Vagina (tissue), 2 donors: ENCODE measurements at regions not wholly inside any gene's neighbourhood (a gene's known extent, or its start where the extent isn't known, plus 50 kb on each side); places are given as distances from the start of the nearest gene placed in this dataset.

Experiments
- POLR2A ChIP-seq, 2 donors: fragments of 450-650 bp; IDR thresholded peaks; one replicate each; pipeline ENCODE4 v1.6.1; 2017; ENCODE audit warnings: antibody characterized with exemption in 2 of 2, mild to moderate bottlenecking in 2 of 2, moderate library complexity in 2 of 2
- POLR2AphosphoS5 ChIP-seq, 2 donors: sonication (generic); formaldehyde crosslinking; IDR thresholded peaks; one replicate each; pipeline ENCODE4 v1.9.0; 2017; ENCODE audit warnings: antibody characterized with exemption in 2 of 2, mild to moderate bottlenecking in 2 of 2, low read depth in 1 of 2; ENCODE audit not compliant: insufficient read depth in 1 of 2
- TF ChIP-seq, protein P1 (sequence below), 3 experiments: fragments of 450-650 bp in 2 of 3; fragments of 200-600 bp in 1 of 3; sonication (generic) in 1 of 3; IDR thresholded peaks; one replicate each; pipeline ENCODE4 v1.5.1; 2017 to 2019; ENCODE audit warnings: antibody characterized with exemption in 3 of 3, mild to moderate bottlenecking in 2 of 3, moderate library complexity in 2 of 3

GRCh38 chr12:131421509-131422186 lies 289.2 kb upstream of the SFSWAP start:
- TF ChIP-seq POLR2A (IDR thresholded peaks at IDR 0.05) (no peak), POLR2AphosphoS5 (IDR thresholded peaks at IDR 0.05; ENCODE audit: insufficient read depth in 1 of 2, low read depth in 1 of 2) (no peak)
- TF ChIP-seq, protein P1, sequence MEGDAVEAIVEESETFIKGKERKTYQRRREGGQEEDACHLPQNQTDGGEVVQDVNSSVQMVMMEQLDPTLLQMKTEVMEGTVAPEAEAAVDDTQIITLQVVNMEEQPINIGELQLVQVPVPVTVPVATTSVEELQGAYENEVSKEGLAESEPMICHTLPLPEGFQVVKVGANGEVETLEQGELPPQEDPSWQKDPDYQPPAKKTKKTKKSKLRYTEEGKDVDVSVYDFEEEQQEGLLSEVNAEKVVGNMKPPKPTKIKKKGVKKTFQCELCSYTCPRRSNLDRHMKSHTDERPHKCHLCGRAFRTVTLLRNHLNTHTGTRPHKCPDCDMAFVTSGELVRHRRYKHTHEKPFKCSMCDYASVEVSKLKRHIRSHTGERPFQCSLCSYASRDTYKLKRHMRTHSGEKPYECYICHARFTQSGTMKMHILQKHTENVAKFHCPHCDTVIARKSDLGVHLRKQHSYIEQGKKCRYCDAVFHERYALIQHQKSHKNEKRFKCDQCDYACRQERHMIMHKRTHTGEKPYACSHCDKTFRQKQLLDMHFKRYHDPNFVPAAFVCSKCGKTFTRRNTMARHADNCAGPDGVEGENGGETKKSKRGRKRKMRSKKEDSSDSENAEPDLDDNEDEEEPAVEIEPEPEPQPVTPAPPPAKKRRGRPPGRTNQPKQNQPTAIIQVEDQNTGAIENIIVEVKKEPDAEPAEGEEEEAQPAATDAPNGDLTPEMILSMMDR (IDR thresholded peaks at IDR 0.05): no peak
